Keratinocyte (primary cell): ENCODE measurements at regions not wholly inside any gene's neighbourhood (a gene's known extent, or its start where the extent isn't known, plus 50 kb on each side); places are given as distances from the start of the nearest gene placed in this dataset.

Source experiments
- DNase-seq: peaks from one replicate; pipeline ENCODE4 v3.0.0-alpha.2; 2011; ENCODE audit warnings: low read depth, missing footprints, low spot score
- FAIRE-seq: peaks from 2 replicates; lab custom pipeline; 2011; peaks lifted over from hg19 to GRCh38; lab: Jason Lieb, UNC
- H2AFZ ChIP-seq: 2 replicates; pipeline ENCODE4 v1.6.0; 2012; ENCODE audit warnings: low read length, control low read depth, inconsistent platforms; ENCODE audit not compliant: control insufficient read depth
- H3K27ac ChIP-seq: 2 replicates; pipeline ENCODE4 v1.5.1; 2011; ENCODE audit warnings: low read length; ENCODE audit not compliant: control insufficient read depth, insufficient read depth
- H3K27me3 ChIP-seq: 3 replicates; pipeline ENCODE4 v1.6.0; 2011; ENCODE audit warnings: low read length; ENCODE audit not compliant: control insufficient read depth, insufficient read depth; ENCODE audit errors: extremely low read depth
- H3K36me3 ChIP-seq, 2 experiments: 2 replicates in 1 of 2; 3 replicates in 1 of 2; pipeline ENCODE4 v1.5.1; 2011; ENCODE audit warnings: low read length in 2 of 2, mild to moderate bottlenecking in 1 of 2; ENCODE audit not compliant: control insufficient read depth in 2 of 2, insufficient read depth in 2 of 2; ENCODE audit errors: extremely low read depth in 1 of 2
- H3K4me1 ChIP-seq: 3 replicates; pipeline ENCODE4 v1.5.1; 2011; ENCODE audit warnings: low read length; ENCODE audit not compliant: control insufficient read depth, insufficient read depth; ENCODE audit errors: extremely low read depth
- H3K4me2 ChIP-seq: 3 replicates; pipeline ENCODE4 v1.6.0; 2011; ENCODE audit warnings: low read depth, low read length; ENCODE audit not compliant: control insufficient read depth, insufficient read depth; ENCODE audit errors: extremely low read depth
- H3K4me3 ChIP-seq, 3 experiments: fragments of 200-600 bp in 1 of 3; sonication (generic) in 1 of 3; 2 replicates in 2 of 3; 3 replicates in 1 of 3; pipeline ENCODE4 v1.5.1; 2011 to 2016; ENCODE audit warnings: low read length in 3 of 3, mild to moderate bottlenecking in 3 of 3, control low read depth in 2 of 3, inconsistent platforms in 1 of 3, low read depth in 1 of 3, mixed read lengths in 1 of 3, mixed run types in 1 of 3, moderate library complexity in 1 of 3; ENCODE audit not compliant: control insufficient read depth in 2 of 3, insufficient read depth in 2 of 3; ENCODE audit errors: extremely low read depth in 1 of 3
- H3K79me2 ChIP-seq: 2 replicates; pipeline ENCODE4 v1.6.0; 2012; ENCODE audit warnings: low read length; ENCODE audit not compliant: control insufficient read depth, insufficient read depth
- H3K9ac ChIP-seq: 3 replicates; pipeline ENCODE4 v1.6.0; 2011; ENCODE audit warnings: low read length; ENCODE audit not compliant: control insufficient read depth, insufficient read depth; ENCODE audit errors: extremely low read depth
- H3K9me1 ChIP-seq: 3 replicates; pipeline ENCODE4 v1.6.0; 2011; ENCODE audit warnings: low read length; ENCODE audit not compliant: control insufficient read depth, insufficient read depth; ENCODE audit errors: extremely low read depth
- H3K9me3 ChIP-seq: 2 replicates; pipeline ENCODE4 v1.5.1; 2012; ENCODE audit warnings: low read depth, low read length; ENCODE audit not compliant: control insufficient read depth
- H4K20me1 ChIP-seq: 3 replicates; pipeline ENCODE4 v1.6.0; 2011; ENCODE audit warnings: low read length; ENCODE audit not compliant: control insufficient read depth, insufficient read depth; ENCODE audit errors: extremely low read depth
- CTCF ChIP-seq, 3 experiments: IDR thresholded peaks in 1 of 3; conservative IDR thresholded peaks in 1 of 3; optimal IDR thresholded peaks in 1 of 3; 2 replicates in 2 of 3; 3 replicates in 1 of 3; pipeline versions ENCODE3 to v1.5.1; 2011; ENCODE audit warnings: low read length in 3 of 3, mild to moderate bottlenecking in 3 of 3, moderate library complexity in 2 of 3, control low read depth in 1 of 3, inconsistent platforms in 1 of 3; ENCODE audit not compliant: insufficient read depth in 2 of 3; ENCODE audit errors: extremely low read depth in 1 of 3
- EZH2 ChIP-seq: IDR thresholded peaks from one replicate; pipeline ENCODE4 v1.6.1; 2012; ENCODE audit warnings: inconsistent platforms, mild to moderate bottlenecking, low read length, moderate library complexity
- dilution Hi-C: fragments of 300-500 bp; cut with MboI; formaldehyde crosslinking; loops from one replicate; pipeline ENCODE4 v1.7.0; 2020; ENCODE audit warnings: low sequenced_read_pairs; ENCODE audit not compliant: extremely low pct_ligation_motif_present

- TF ChIP-seq CTCF (optimal IDR thresholded peaks at IDR 0.05 in 1 of 3, IDR thresholded peaks at IDR 0.05 in 1 of 3, conservative IDR thresholded peaks at IDR 0.05 in 1 of 3; ENCODE audit: extremely low read depth in 1 of 3, insufficient read depth in 2 of 3, low read length in 3 of 3) (no peak), EZH2 (no peak)
- FAIRE-seq (no peak), DNase-seq (no peak)
- H3K27ac ChIP-seq, result no peak overlapping the region
- no peaks in the 10 kb centered on the region for H3K79me2 ChIP-seq
- no peaks in the 10 kb centered on the region for H4K20me1 ChIP-seq
- no peaks in the 10 kb centered on the region for H3K4me1 ChIP-seq
- no peak overlapping the region for H2AFZ ChIP-seq
- H3K36me3 ChIP-seq, result no peaks in the 10 kb centered on the region
- no peaks in the 10 kb centered on the region for H3K9me1 ChIP-seq
- H3K9me3 ChIP-seq, result no peaks in the 10 kb centered on the region
- H3K9ac ChIP-seq, result no peak overlapping the region
- H3K27me3 ChIP-seq, result peaks cover 36% of the 10 kb centered on the region
- no peak overlapping the region for H3K4me3 ChIP-seq
- dilution Hi-C loops, result no loop called here
- no peak overlapping the region for H3K4me2 ChIP-seq
Observed at GRCh38 chr2:242038166-242038927, 168.8 kb downstream of the RTP5 start.

GRCh38 chr2:242038928-242039341 is 169.4 kb downstream of the RTP5 start:
- Histone ChIP-seq H3K9me1 (no peaks in the 10 kb centered on the region), H3K27me3 (peaks cover 31% of the 10 kb centered on the region), H3K27ac (no peak overlapping the region), H3K4me3 (no peak overlapping the region), H3K4me2 (no peak overlapping the region), H3K36me3 (no peaks in the 10 kb centered on the region), H3K4me1 (no peaks in the 10 kb centered on the region), H4K20me1 (no peaks in the 10 kb centered on the region), H3K9ac (no peak overlapping the region), H2AFZ (no peak overlapping the region), H3K9me3 (no peaks in the 10 kb centered on the region), H3K79me2 (no peaks in the 10 kb centered on the region)
- dilution Hi-C loops, result no loop called here
- no peak for TF ChIP-seq CTCF (optimal IDR thresholded peaks at IDR 0.05 in 1 of 3, IDR thresholded peaks at IDR 0.05 in 1 of 3, conservative IDR thresholded peaks at IDR 0.05 in 1 of 3; ENCODE audit: extremely low read depth in 1 of 3, insufficient read depth in 2 of 3, low read length in 3 of 3)
- TF ChIP-seq EZH2, result no peak
- FAIRE-seq (no peak), DNase-seq (no peak)
